DMS153 (cell line): ENCODE measurements at regions not wholly inside any gene's neighbourhood (a gene's known extent, or its start where the extent isn't known, plus 50 kb on each side); places are given as distances from the start of the nearest gene placed in this dataset.

Experiments
- DNase-seq: peaks from one replicate; lab custom pipeline; 2025; lab: John Stamatoyannopoulos, UW

- DNase-seq, result no peak
These were observed 78.1 kb downstream of the SCG2 start for GRCh38 chr2:223524066-223524465.

GRCh38 chr2:223526106-223526505, 76.1 kb downstream of the SCG2 start:
- DNase-seq, result peak; percentile 54

GRCh38 chr2:223528036-223528435, 74.1 kb downstream of the SCG2 start:
- no peak for DNase-seq

- no peak for DNase-seq
These were observed 72.5 kb downstream of the SCG2 start for GRCh38 chr2:223529696-223530095.

- DNase-seq, result no peak
These were observed 71.3 kb downstream of the SCG2 start for GRCh38 chr2:223530811-223531210.

GRCh38 chr2:223532161-223532560, 70.0 kb downstream of the SCG2 start:
- no peak for DNase-seq

- no peak for DNase-seq
These were observed 69.4 kb downstream of the SCG2 start for GRCh38 chr2:223532712-223533111.

GRCh38 chr2:223536546-223536945, 65.6 kb downstream of the SCG2 start:
- DNase-seq, result no peak

GRCh38 chr2:223537115-223537514, 65.0 kb downstream of the SCG2 start:
- no peak for DNase-seq

- DNase-seq, result peak; percentile 70
These were observed 64.2 kb downstream of the SCG2 start for GRCh38 chr2:223537651-223538601.

- peak; percentile 41 for DNase-seq
These were observed 63.2 kb downstream of the SCG2 start for GRCh38 chr2:223538920-223539440.

- DNase-seq, result no peak
These were observed 60.6 kb downstream of the SCG2 start for GRCh38 chr2:223541546-223541945.

- no peak for DNase-seq
These were observed 59.7 kb downstream of the SCG2 start for GRCh38 chr2:223542501-223542900.

GRCh38 chr2:223545406-223545805, 56.8 kb downstream of the SCG2 start:
- no peak for DNase-seq

- DNase-seq, result no peak
These were observed 56.3 kb downstream of the SCG2 start for GRCh38 chr2:223545830-223546229.
